IPS-15b (cell line): ENCODE measurements at regions not wholly inside any gene's neighbourhood (a gene's known extent, or its start where the extent isn't known, plus 50 kb on each side); places are given as distances from the start of the nearest gene placed in this dataset.

ENCODE experiments used
- H3K27me3 ChIP-seq: one replicate; pipeline ENCODE4 v1.6.1; 2013; ENCODE audit warnings: low read length; ENCODE audit not compliant: control insufficient read depth, insufficient read depth
- H3K36me3 ChIP-seq: one replicate; pipeline ENCODE4 v1.6.1; 2013; ENCODE audit warnings: low read length; ENCODE audit not compliant: control insufficient read depth, insufficient read depth
- H3K4me1 ChIP-seq: one replicate; pipeline ENCODE4 v1.6.1; 2013; ENCODE audit warnings: mild to moderate bottlenecking, low read length; ENCODE audit not compliant: control insufficient read depth, insufficient read depth
- H3K4me3 ChIP-seq: one replicate; pipeline ENCODE4 v1.5.1; 2013; ENCODE audit warnings: low read depth, low read length
- H3K9ac ChIP-seq: one replicate; pipeline ENCODE4 v1.6.1; 2013; ENCODE audit warnings: low read depth, mild to moderate bottlenecking, low read length
- H3K9me3 ChIP-seq: one replicate; pipeline ENCODE4 v1.6.1; 2013; ENCODE audit warnings: mild to moderate bottlenecking, low read length; ENCODE audit not compliant: control insufficient read depth, insufficient read depth

GRCh38 chr2:78564666-78565065, 460.8 kb upstream of the REG3G start:
- Histone ChIP-seq H3K27me3 (no peaks in the 10 kb centered on the region), H3K4me3 (no peak overlapping the region), H3K36me3 (no peaks in the 10 kb centered on the region), H3K4me1 (no peaks in the 10 kb centered on the region), H3K9me3 (no peaks in the 10 kb centered on the region), H3K9ac (no peak overlapping the region)

DNA sequence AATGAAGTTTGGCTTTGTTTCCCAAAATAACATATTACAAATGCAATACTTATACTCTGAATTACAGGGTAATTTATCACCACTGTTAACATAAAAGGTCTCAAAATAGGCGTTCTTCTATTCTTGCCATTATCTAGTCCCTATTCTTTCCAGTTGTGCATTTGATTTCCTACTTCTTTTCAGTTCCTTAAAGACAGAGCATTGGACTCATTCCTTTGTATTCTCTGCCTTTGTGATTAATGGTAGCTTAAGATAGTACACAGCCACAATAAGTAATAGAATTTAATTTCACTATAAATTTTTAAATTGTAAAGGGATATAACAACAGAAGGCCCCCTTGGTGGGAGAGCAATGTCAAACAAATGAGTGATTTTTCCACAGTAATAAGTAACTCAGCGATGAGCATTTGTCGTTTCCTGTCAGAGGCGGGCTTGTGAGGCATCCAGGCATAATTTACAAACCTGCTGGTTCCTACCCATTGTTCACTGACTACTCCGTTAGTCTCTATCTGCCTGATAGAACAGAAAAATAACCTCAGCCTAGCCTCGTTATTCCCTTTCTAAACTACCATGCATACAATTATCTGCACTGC, 456.6 kb upstream of the REG3G start:
- Histone ChIP-seq H3K4me3 (no peak overlapping the region), H3K9me3 (no peaks in the 10 kb centered on the region), H3K27me3 (no peaks in the 10 kb centered on the region), H3K36me3 (no peaks in the 10 kb centered on the region), H3K9ac (no peak overlapping the region), H3K4me1 (no peaks in the 10 kb centered on the region)

GRCh38 chr2:78576409-78576808, 449.1 kb upstream of the REG3G start:
- Histone ChIP-seq H3K27me3 (no peaks in the 10 kb centered on the region), H3K4me3 (no peak overlapping the region), H3K9me3 (no peaks in the 10 kb centered on the region), H3K36me3 (no peaks in the 10 kb centered on the region), H3K4me1 (no peaks in the 10 kb centered on the region), H3K9ac (no peak overlapping the region)

DNA sequence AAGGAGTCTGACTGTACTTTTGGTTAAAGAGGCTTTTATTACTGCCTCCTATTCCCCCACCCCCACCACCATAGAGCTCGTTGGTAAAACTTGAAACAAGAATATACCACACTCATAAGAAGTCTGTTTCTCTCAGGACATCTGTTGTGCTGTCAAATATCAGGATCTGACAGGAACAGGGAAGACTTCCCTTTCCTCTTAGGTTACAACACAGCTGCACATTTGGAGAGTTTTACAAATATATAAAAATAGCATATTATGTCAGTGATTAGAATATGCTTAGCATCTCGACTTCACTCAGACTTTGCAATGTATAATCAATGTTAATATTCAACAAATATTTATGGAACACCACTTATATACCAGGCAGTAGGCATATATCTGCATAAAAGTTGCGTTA, 439.6 kb upstream of the REG3G start:
- no peaks in the 10 kb centered on the region for H3K9me3 ChIP-seq
- no peak overlapping the region for H3K4me3 ChIP-seq
- H3K27me3 ChIP-seq, result no peaks in the 10 kb centered on the region
- H3K4me1 ChIP-seq, result no peaks in the 10 kb centered on the region
- H3K9ac ChIP-seq, result no peak overlapping the region
- no peaks in the 10 kb centered on the region for H3K36me3 ChIP-seq

GRCh38 chr2:78586316-78586715, 439.2 kb upstream of the REG3G start:
- no peaks in the 10 kb centered on the region for H3K36me3 ChIP-seq
- H3K4me3 ChIP-seq, result no peak overlapping the region
- no peak overlapping the region for H3K9ac ChIP-seq
- H3K4me1 ChIP-seq, result no peaks in the 10 kb centered on the region
- H3K9me3 ChIP-seq, result no peaks in the 10 kb centered on the region
- no peaks in the 10 kb centered on the region for H3K27me3 ChIP-seq

GRCh38 chr2:78589871-78590270, 435.6 kb upstream of the REG3G start:
- H3K4me1 ChIP-seq, result no peaks in the 10 kb centered on the region
- H3K9me3 ChIP-seq, result no peaks in the 10 kb centered on the region
- H3K4me3 ChIP-seq, result no peak overlapping the region
- H3K9ac ChIP-seq, result no peak overlapping the region
- no peaks in the 10 kb centered on the region for H3K36me3 ChIP-seq
- H3K27me3 ChIP-seq, result no peaks in the 10 kb centered on the region

DNA sequence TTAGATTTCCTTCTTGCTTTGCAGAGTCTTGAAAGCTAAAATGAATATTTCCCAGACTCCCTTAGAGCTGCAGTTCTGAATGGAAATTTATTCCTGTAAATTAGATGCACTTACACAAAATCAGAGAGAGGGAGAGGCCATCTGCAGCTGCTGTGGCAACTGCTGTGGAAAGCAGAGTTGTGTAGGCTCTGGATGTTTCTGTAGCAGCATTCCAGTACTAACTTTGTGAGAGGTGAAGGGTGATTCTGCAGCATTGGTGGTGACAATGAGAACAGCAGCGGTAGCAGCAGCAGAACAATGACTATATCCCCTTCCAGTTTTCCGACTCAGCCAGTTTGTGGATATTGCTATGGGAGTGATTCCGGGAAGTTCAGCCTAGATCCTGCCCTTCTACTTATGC, 433.0 kb upstream of the REG3G start:
- no peaks in the 10 kb centered on the region for H3K27me3 ChIP-seq
- no peak overlapping the region for H3K4me3 ChIP-seq
- H3K9me3 ChIP-seq, result no peaks in the 10 kb centered on the region
- H3K36me3 ChIP-seq, result no peaks in the 10 kb centered on the region
- H3K9ac ChIP-seq, result peak overlapping the region; percentile 13
- H3K4me1 ChIP-seq, result no peaks in the 10 kb centered on the region

- Histone ChIP-seq H3K9ac (no peak overlapping the region), H3K27me3 (no peaks in the 10 kb centered on the region), H3K4me1 (no peaks in the 10 kb centered on the region), H3K36me3 (no peaks in the 10 kb centered on the region), H3K4me3 (no peak overlapping the region), H3K9me3 (no peaks in the 10 kb centered on the region)
Measured at GRCh38 chr2:78601113-78601512, 424.4 kb upstream of the REG3G start.

DNA sequence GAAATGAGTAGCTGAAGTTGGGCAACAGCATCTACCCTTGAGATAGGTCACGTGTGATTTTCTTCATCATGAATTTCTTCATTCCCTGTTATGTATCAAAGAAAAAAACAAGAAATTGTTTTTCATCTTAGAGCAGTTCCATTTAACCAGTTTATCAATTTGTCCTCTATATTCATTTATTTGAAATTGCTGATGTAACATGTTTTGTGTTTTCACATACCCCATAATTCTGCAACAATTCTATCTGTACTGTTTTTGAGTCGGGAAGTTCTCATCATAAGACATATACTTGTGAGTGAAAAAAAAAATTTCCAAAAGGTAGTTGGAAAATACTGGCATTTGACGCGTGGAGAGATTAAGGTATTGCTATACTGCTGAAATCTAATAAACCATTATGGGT, 422.6 kb upstream of the REG3G start:
- no peaks in the 10 kb centered on the region for H3K27me3 ChIP-seq
- no peak overlapping the region for H3K4me3 ChIP-seq
- no peak overlapping the region for H3K9ac ChIP-seq
- no peaks in the 10 kb centered on the region for H3K36me3 ChIP-seq
- no peaks in the 10 kb centered on the region for H3K9me3 ChIP-seq
- H3K4me1 ChIP-seq, result peaks cover 4% of the 10 kb centered on the region

DNA sequence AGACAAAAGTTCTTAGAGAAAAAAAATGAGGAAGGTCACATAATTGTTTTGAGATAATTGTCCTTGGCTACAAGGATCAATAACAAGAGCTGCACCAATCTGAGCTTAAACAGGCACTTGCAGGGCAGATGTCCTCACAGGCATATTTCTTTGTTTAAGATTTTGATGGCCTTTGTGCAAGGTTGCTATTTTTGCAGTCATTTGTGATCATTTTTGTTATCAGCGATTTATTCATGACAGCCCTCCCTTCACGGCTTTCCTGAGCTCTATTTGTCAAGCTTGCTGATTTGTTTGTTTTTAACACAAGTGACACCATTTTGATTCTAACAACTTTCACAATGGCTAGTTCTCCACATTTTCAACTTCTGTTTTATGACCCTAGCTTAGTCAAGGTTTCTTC, 418.6 kb upstream of the REG3G start:
- Histone ChIP-seq H3K36me3 (no peaks in the 10 kb centered on the region), H3K9ac (no peak overlapping the region), H3K4me1 (peaks cover 4% of the 10 kb centered on the region), H3K4me3 (no peak overlapping the region), H3K9me3 (no peaks in the 10 kb centered on the region), H3K27me3 (no peaks in the 10 kb centered on the region)

DNA sequence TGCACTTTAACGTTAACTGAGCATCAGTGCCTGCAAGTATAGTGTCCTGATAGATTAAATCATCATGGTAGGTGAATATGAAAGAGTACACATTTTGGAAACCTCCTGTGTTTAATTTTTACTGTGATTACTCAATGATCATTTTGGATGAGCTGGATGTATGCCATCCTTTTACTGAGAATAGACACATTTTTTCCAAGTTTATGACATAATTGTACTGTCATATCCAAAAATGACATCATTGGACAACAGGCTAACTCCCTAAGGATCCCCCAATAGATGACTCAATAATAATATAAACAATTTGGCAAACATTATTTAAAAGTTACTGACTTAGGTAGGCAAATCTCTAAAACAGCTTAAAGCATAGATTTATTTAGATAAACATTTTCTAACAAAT, 410.8 kb upstream of the REG3G start:
- Histone ChIP-seq H3K9ac (no peak overlapping the region), H3K4me1 (no peaks in the 10 kb centered on the region), H3K36me3 (no peaks in the 10 kb centered on the region), H3K4me3 (no peak overlapping the region), H3K9me3 (no peaks in the 10 kb centered on the region), H3K27me3 (no peaks in the 10 kb centered on the region)

DNA sequence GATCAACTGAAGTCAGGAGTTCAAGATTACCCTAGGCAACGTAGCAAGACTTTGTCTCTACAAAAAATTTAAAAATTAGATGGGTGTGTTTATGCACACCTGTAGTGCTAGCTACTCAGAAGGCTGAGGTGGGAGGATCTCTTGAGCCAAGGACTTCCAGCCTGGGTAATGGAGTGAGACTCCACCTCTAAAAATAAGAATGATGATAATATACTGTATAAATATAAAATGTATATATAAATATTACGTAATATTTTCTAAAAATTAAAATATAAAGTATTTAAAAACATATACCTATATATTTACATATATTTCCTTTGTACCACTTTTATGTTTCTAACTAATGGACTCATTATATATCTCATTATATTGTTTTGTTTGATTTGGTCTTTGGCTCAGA, 409.5 kb upstream of the REG3G start:
- Histone ChIP-seq H3K4me1 (no peaks in the 10 kb centered on the region), H3K9me3 (no peaks in the 10 kb centered on the region), H3K36me3 (no peaks in the 10 kb centered on the region), H3K4me3 (no peak overlapping the region), H3K27me3 (no peaks in the 10 kb centered on the region), H3K9ac (no peak overlapping the region)

GRCh38 chr2:78634425-78634824, 391.1 kb upstream of the REG3G start:
- Histone ChIP-seq H3K36me3 (no peaks in the 10 kb centered on the region), H3K4me1 (no peaks in the 10 kb centered on the region), H3K27me3 (no peaks in the 10 kb centered on the region)

More at GRCh38 chr2:78634425-78634824, 391.1 kb upstream of the REG3G start:
- no peak overlapping the region for H3K9ac ChIP-seq
- H3K9me3 ChIP-seq, result no peaks in the 10 kb centered on the region
- H3K4me3 ChIP-seq, result no peak overlapping the region
